Suprapubic skin (tissue), 3 donors: ENCODE measurements at regions not wholly inside any gene's neighbourhood (a gene's known extent, or its start where the extent isn't known, plus 50 kb on each side); places are given as distances from the start of the nearest gene placed in this dataset.

Experiments
- CTCF ChIP-seq, 2 donors: fragments of 200-600 bp in 1 of 2; fragments of 450-650 bp in 1 of 2; sonication (generic) in 1 of 2; IDR thresholded peaks; one replicate each; pipeline ENCODE4 v1.5.1; 2016 to 2019; ENCODE audit warnings: antibody characterized with exemption in 2 of 2, mild to moderate bottlenecking in 1 of 2, moderate library complexity in 1 of 2
- POLR2A ChIP-seq, 2 donors: fragments of 450-650 bp; IDR thresholded peaks; one replicate each; pipeline ENCODE4 v1.6.1; 2017; ENCODE audit warnings: antibody characterized with exemption in 2 of 2, mild to moderate bottlenecking in 2 of 2, moderate library complexity in 2 of 2

GRCh38 chr15:77695548-77695947, 62.8 kb upstream of the LINGO1 start:
- TF ChIP-seq CTCF (IDR thresholded peaks at IDR 0.05) (no peak), POLR2A (IDR thresholded peaks at IDR 0.05) (no peak)
